ENCODE measurements at regions not wholly inside any gene's neighbourhood (a gene's known extent, or its start where the extent isn't known, plus 50 kb on each side); places are given as distances from the start of the nearest gene placed in this dataset.
"Not testable (repeated sequence)": the region's sequence is repeated elsewhere in the genome, so short reads cannot be mapped to it uniquely, and the experiment has no call there.

DNA sequence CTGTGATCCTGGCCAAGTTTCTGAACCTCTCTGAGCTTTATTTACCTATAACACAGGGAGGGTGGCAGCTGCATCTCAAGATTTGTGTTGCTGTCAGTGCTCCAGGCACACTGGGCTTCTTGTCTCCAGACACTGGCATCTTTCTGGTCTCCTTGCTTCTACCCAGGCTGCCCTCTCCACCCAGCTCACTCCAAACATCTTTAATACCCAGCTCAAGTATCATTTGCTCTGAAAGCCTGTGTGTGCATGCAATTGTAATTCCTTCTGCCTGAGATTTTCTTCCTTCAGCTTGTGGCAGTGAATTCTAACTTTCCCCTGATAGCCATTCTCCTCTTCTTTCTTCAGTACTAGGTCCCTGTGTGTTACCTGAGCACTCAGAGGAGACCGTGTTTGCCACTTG is 50.7 kb upstream of the USP7 start:
- Mint-ChIP-seq H3K4me1 (ENCODE audit: low read depth) (peaks cover 5% of the 10 kb centered on the region), H3K36me3 (ENCODE audit: low read depth) (peaks cover 4% of the 10 kb centered on the region), H3K9me3 (ENCODE audit: low read depth) (peaks cover 6% of the 10 kb centered on the region), H3K4me3 (ENCODE audit: unreplicated experiment) (no peak overlapping the region), H3K27me3 (ENCODE audit: low read depth) (no peaks in the 10 kb centered on the region), H3K27ac (ENCODE audit: unreplicated experiment) (no peak overlapping the region)
- DNase-seq (ENCODE audit: low spot score) = no peak
- TF ChIP-seq, protein P1, sequence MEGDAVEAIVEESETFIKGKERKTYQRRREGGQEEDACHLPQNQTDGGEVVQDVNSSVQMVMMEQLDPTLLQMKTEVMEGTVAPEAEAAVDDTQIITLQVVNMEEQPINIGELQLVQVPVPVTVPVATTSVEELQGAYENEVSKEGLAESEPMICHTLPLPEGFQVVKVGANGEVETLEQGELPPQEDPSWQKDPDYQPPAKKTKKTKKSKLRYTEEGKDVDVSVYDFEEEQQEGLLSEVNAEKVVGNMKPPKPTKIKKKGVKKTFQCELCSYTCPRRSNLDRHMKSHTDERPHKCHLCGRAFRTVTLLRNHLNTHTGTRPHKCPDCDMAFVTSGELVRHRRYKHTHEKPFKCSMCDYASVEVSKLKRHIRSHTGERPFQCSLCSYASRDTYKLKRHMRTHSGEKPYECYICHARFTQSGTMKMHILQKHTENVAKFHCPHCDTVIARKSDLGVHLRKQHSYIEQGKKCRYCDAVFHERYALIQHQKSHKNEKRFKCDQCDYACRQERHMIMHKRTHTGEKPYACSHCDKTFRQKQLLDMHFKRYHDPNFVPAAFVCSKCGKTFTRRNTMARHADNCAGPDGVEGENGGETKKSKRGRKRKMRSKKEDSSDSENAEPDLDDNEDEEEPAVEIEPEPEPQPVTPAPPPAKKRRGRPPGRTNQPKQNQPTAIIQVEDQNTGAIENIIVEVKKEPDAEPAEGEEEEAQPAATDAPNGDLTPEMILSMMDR (IDR thresholded peaks at IDR 0.05) = no peak

DNA sequence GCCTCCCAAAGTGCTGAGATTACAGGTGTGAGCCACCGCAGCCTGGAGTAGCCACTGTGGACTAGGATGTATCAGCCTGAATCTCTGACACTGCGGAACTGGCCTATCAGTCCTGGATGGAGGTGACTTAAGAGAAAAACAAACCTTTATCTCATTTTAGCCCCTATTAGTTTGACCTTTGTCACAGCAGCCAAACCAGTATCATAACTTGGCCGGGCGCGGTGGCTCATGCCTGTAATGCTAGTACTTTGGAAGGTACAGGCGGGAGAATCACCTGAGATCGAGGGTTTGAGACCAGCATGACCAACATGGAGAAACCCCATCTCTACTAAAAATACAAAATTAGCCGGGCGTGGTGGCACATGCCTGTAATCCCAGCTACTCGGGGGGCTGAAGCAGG is 51.8 kb upstream of the USP7 start:
- H3K27ac Mint-ChIP-seq (ENCODE audit: unreplicated experiment) = no peak overlapping the region
- peaks cover 4% of the 10 kb centered on the region for H3K36me3 Mint-ChIP-seq (ENCODE audit: low read depth)
- H3K4me1 Mint-ChIP-seq (ENCODE audit: low read depth) = peaks cover 5% of the 10 kb centered on the region
- no peak for DNase-seq (ENCODE audit: low spot score)
- H3K27me3 Mint-ChIP-seq (ENCODE audit: low read depth) = no peaks in the 10 kb centered on the region
- no peak overlapping the region for H3K4me3 Mint-ChIP-seq (ENCODE audit: unreplicated experiment)
- H3K9me3 Mint-ChIP-seq (ENCODE audit: low read depth) = peaks cover 6% of the 10 kb centered on the region
- TF ChIP-seq, protein P1 (IDR thresholded peaks at IDR 0.05) = no peak

DNA sequence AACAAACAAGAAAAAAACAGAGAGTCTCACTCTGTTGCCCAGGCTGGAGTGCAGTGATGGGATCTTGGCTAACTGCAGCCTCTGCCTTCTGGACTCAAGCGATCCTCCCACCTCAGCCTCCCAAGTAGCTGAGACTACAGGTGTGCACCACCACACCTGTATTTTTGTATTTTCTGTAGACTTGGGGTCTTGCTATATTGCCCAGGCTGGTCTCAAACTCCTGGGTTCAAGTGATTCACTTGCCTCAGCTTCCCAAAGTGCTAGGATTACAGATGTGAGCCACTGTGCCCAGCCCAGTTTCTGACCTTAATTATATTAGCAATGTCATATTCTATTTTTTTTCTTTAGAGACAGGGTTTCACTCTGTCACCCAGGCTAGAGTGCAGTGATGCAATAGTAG is 52.3 kb upstream of the USP7 start:
- H3K36me3 Mint-ChIP-seq (ENCODE audit: low read depth); H3K4me1 Mint-ChIP-seq (ENCODE audit: low read depth); H3K27me3 Mint-ChIP-seq (ENCODE audit: low read depth); DNase-seq (ENCODE audit: low spot score); H3K9me3 Mint-ChIP-seq (ENCODE audit: low read depth); H3K4me3 Mint-ChIP-seq (ENCODE audit: unreplicated experiment); H3K27ac Mint-ChIP-seq (ENCODE audit: unreplicated experiment): not testable (repeated sequence)

DNA sequence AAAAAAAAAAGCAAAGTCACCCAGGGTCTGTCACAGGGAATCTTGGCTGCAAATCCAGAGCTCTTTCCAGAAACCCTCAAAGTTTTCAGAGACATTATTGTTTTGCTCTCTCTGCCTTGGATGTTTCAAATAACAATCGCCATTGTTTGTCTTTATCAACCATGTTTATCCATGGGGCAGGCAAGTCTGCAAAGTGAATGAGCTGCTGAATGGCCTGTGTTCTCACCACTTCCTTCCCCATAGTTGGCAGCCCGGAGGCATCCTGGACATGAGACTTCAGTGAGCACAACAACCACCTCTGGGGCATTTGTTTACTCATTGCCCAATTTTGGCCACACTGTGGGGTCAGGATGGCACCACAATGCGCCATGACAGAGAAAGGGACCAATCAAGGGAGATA is 53.1 kb upstream of the USP7 start:
- Mint-ChIP-seq H3K27ac (ENCODE audit: unreplicated experiment) (no peak overlapping the region), H3K9me3 (ENCODE audit: low read depth) (peaks cover 6% of the 10 kb centered on the region), H3K27me3 (ENCODE audit: low read depth) (no peaks in the 10 kb centered on the region), H3K4me3 (ENCODE audit: unreplicated experiment) (no peak overlapping the region), H3K36me3 (ENCODE audit: low read depth) (peaks cover 4% of the 10 kb centered on the region), H3K4me1 (ENCODE audit: low read depth) (peaks cover 5% of the 10 kb centered on the region)
- TF ChIP-seq, protein P1 (IDR thresholded peaks at IDR 0.05) = no peak
- no peak for DNase-seq (ENCODE audit: low spot score)

DNA sequence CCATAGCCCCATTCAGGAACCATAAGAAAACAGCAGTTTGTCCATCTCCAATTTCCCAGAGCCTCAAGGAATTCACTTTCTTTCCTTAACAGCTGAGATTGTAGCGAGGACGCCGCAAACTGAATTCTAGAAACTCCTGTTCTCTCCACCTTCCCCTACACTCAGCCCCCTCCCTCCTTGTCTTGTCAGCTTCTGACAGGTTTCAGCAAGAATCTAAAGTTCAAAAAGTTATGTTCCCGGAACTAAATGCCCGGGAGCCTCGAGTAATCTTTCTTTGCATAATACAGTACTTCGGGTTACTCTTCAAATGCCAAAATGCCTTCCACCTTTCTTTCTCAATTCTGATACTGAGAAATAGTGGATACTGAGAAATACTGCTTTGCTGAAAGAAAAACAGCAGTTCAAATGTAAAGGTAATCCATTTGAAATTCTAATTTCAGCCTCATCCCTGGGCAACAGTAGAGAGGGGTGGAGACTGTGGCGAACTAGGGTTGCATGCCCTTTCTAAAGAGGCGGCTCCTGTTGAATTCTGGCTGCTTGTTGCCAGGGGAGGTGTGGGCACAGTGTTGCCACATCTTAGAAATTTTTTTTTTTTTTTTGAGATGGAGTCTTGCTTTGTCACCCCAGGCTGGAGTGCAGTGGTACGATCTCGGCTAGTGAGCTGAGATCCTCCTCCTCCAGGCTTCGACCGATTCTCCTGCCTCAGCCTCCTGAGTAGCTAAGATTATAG is 63.5 kb upstream of the USP7 start:
- DNase-seq (ENCODE audit: low spot score) = no peak
- H3K4me1 Mint-ChIP-seq (ENCODE audit: low read depth) = no peaks in the 10 kb centered on the region
- no peaks in the 10 kb centered on the region for H3K27me3 Mint-ChIP-seq (ENCODE audit: low read depth)
- H3K4me3 Mint-ChIP-seq (ENCODE audit: unreplicated experiment) = no peak overlapping the region
- no peak overlapping the region for H3K27ac Mint-ChIP-seq (ENCODE audit: unreplicated experiment)
- no peaks in the 10 kb centered on the region for H3K36me3 Mint-ChIP-seq (ENCODE audit: low read depth)
- H3K9me3 Mint-ChIP-seq (ENCODE audit: low read depth) = no peaks in the 10 kb centered on the region
- TF ChIP-seq, protein P1 (IDR thresholded peaks at IDR 0.05) = no peak

DNA sequence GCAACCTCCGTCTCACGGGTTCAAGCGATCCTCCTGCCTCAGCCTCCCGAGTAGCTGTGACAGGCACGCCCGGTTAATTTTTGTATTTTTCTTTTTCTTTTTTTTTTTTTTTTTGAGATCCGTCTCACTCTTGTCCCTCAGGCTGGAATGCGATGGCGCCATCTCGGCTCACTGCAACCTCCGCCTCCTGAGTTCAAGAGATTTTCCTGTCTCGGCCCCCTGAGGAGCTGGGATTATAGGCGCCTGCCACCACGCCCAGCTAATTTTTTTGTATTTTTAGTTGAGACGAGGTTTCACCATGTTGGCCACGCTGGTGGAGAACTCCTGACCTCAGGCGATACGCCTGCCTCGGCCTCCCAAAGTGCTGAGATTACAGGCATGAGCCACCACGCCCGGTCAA is 63.0 kb upstream of the HAPSTR1 start:
- not testable (repeated sequence) for H3K9me3 Mint-ChIP-seq (ENCODE audit: low read depth); DNase-seq (ENCODE audit: low spot score); H3K4me3 Mint-ChIP-seq (ENCODE audit: unreplicated experiment); H3K27ac Mint-ChIP-seq (ENCODE audit: unreplicated experiment); H3K27me3 Mint-ChIP-seq (ENCODE audit: low read depth); H3K4me1 Mint-ChIP-seq (ENCODE audit: low read depth); H3K36me3 Mint-ChIP-seq (ENCODE audit: low read depth)

All from chondrocyte (in vitro differentiated cells).